HCT116 (cell line): ENCODE measurements at regions not wholly inside any gene's neighbourhood (a gene's known extent, or its start where the extent isn't known, plus 50 kb on each side); places are given as distances from the start of the nearest gene placed in this dataset.

Source experiments
- ATAC-seq: fragments of 200-7000 bp; cut with Tn5 transposase; 2 replicates; pipeline ENCODE4 v1.9.1; 2020; ENCODE audit warnings: mild to moderate bottlenecking, moderate library complexity
- BruUV-seq: library from RNA; stranded (reverse); fragments of 400-500 nt; replicated peaks from 2 replicates; lab custom pipeline; 2021; lab: Mats Ljungman, UMichigan
- CTCF ChIA-PET: fragments of 300-600 bp; sonication (Branson Sonifier 250); formaldehyde crosslinking; loops from one replicate; lab custom pipeline; 2021; ENCODE audit warnings: antibody characterized with exemption; lab: Charles Lee
- POLR2A ChIA-PET: fragments of 300-600, 350-600 bp; sonication (Branson Sonifier 250); formaldehyde crosslinking; loops from one replicate; lab custom pipeline; 2021; ENCODE audit warnings: antibody characterized with exemption; lab: Charles Lee
- RAD21 ChIA-PET, 2 experiments: fragments of 300-600 bp; sonication (Branson Sonifier 250); formaldehyde crosslinking; loops; one replicate each; lab custom pipeline; 2023; ENCODE audit warnings: low total read pairs in 2 of 2; ENCODE audit not compliant: uncharacterized antibody in 2 of 2, unreplicated experiment in 2 of 2, low non-redundant PET in 1 of 2; lab: Charles Lee
- DNase-seq: peaks from one replicate; pipeline ENCODE4 v3.0.0-alpha.2; 2010; ENCODE audit warnings: low read depth, low spot score
- H2AFZ ChIP-seq: fragments of 200-600 bp; shearing (Covaris generic), sonication (generic); 2 replicates; pipeline ENCODE4 v1.6.1; 2017; ENCODE audit warnings: low read depth, mixed run types, mixed read lengths, antibody characterized with exemption, low read length; ENCODE audit not compliant: poor library complexity, severe bottlenecking
- H3K27ac ChIP-seq: 2 replicates; pipeline ENCODE4 v1.5.1; 2012; ENCODE audit warnings: low read depth, low read length
- H3K27me3 ChIP-seq: fragments of 200-600 bp; sonication (generic); 2 replicates; pipeline ENCODE4 v1.6.1; 2016; ENCODE audit warnings: mixed run types, low read length, mixed read lengths; ENCODE audit not compliant: insufficient read depth
- H3K36me3 ChIP-seq, 2 experiments: fragments of 200-500 bp in 1 of 2; fragments of 200-600 bp in 1 of 2; sonication (Bioruptor generic) in 1 of 2; sonication (generic) in 1 of 2; 2 replicates each; pipeline versions ENCODE4 v1.5.1 to v1.6.1; 2014 to 2016; ENCODE audit warnings: low read length in 2 of 2, inconsistent platforms in 1 of 2, mixed read lengths in 1 of 2, mixed run types in 1 of 2; ENCODE audit not compliant: insufficient read depth in 2 of 2, control insufficient read depth in 1 of 2
- H3K4me1 ChIP-seq, 2 experiments: fragments of 200-600 bp in 1 of 2; sonication (generic) in 1 of 2; 2 replicates each; pipeline versions ENCODE4 v1.5.1 to v1.6.1; 2012 to 2017; ENCODE audit warnings: low read length in 2 of 2, inconsistent platforms in 1 of 2, mild to moderate bottlenecking in 1 of 2, mixed read lengths in 1 of 2, mixed run types in 1 of 2, moderate library complexity in 1 of 2; ENCODE audit not compliant: insufficient read depth in 2 of 2, control insufficient read depth in 1 of 2
- H3K4me2 ChIP-seq: fragments of 200-600 bp; sonication (generic); 2 replicates; pipeline ENCODE4 v1.6.1; 2017; ENCODE audit warnings: mixed run types, low read length, mixed read lengths
- H3K4me3 ChIP-seq, 2 experiments: fragments of 200-600 bp in 1 of 2; sonication (generic) in 1 of 2; replicated peaks in 1 of 2; 2 replicates each; pipeline ENCODE4 v1.5.1; 2011 to 2016; ENCODE audit warnings: low read length in 2 of 2, control low read depth in 1 of 2, low read depth in 1 of 2, mild to moderate bottlenecking in 1 of 2, mixed read lengths in 1 of 2, mixed run types in 1 of 2
- H3K79me2 ChIP-seq: fragments of 200-600 bp; sonication (generic); 2 replicates; pipeline ENCODE4 v1.6.1; 2017; ENCODE audit warnings: mild to moderate bottlenecking, mixed run types, low read length, moderate library complexity, mixed read lengths; ENCODE audit not compliant: insufficient read depth
- H3K9ac ChIP-seq: fragments of 200-600 bp; sonication (generic); 2 replicates; pipeline ENCODE4 v1.6.1; 2016; ENCODE audit warnings: low read length, mixed read lengths
- H3K9me2 ChIP-seq: fragments of 200-600 bp; sonication (generic), shearing (Covaris generic); 2 replicates; pipeline ENCODE4 v1.6.1; 2017; ENCODE audit warnings: mixed run types, mild to moderate bottlenecking, moderate library complexity; ENCODE audit not compliant: insufficient read depth
- H3K9me3 ChIP-seq, 2 experiments: fragments of 200-500 bp in 1 of 2; fragments of 200-600 bp in 1 of 2; sonication (Bioruptor generic) in 1 of 2; sonication (generic) in 1 of 2; 2 replicates each; pipeline ENCODE4 v1.6.1; 2014 to 2017; ENCODE audit warnings: low read length in 2 of 2, mixed read lengths in 2 of 2, inconsistent platforms in 1 of 2, low read depth in 1 of 2, mild to moderate bottlenecking in 1 of 2, mixed run types in 1 of 2, moderate library complexity in 1 of 2; ENCODE audit not compliant: control insufficient read depth in 1 of 2, insufficient read depth in 1 of 2
- H4K20me1 ChIP-seq: fragments of 200-600 bp; sonication (generic), shearing (Covaris generic); 2 replicates; pipeline ENCODE4 v1.6.1; 2017; ENCODE audit warnings: mixed run types, mild to moderate bottlenecking, moderate library complexity; ENCODE audit not compliant: insufficient read depth
- CEBPB ChIP-seq: IDR thresholded peaks from 2 replicates; pipeline ENCODE4 v1.6.1; 2012; ENCODE audit warnings: low read depth
- EZH2 ChIP-seq: fragments of 200-600 bp; sonication (generic); IDR thresholded peaks from 2 replicates; pipeline ENCODE4 v1.6.1; 2017; ENCODE audit warnings: antibody characterized with exemption, mixed run types
- POLR2AphosphoS5 ChIP-seq: IDR thresholded peaks from 2 replicates; pipeline ENCODE4 v1.6.1; 2011; ENCODE audit warnings: mild to moderate bottlenecking, low read depth, low read length, moderate library complexity
- RAD21 ChIP-seq: IDR thresholded peaks from 2 replicates; pipeline ENCODE4 v1.6.1; 2012; ENCODE audit warnings: low read depth, mild to moderate bottlenecking
- SIN3A ChIP-seq: IDR thresholded peaks from 2 replicates; pipeline ENCODE4 v1.6.1; 2012; ENCODE audit warnings: low read depth
- SRF ChIP-seq: IDR thresholded peaks from 2 replicates; pipeline ENCODE4 v1.6.1; 2012; ENCODE audit warnings: low read depth
- YY1 ChIP-seq: IDR thresholded peaks from 2 replicates; pipeline ENCODE4 v1.6.1; 2011; ENCODE audit warnings: low read length, low read depth, moderate library complexity, mild to moderate bottlenecking; ENCODE audit not compliant: insufficient replicate concordance; ENCODE audit errors: extremely low read depth
- ZFX ChIP-seq: fragments of 450-650 bp; IDR thresholded peaks from 2 replicates; pipeline ENCODE4 v1.6.1; 2017
- ZNF274 ChIP-seq: fragments of 200-500 bp; sonication (Bioruptor generic); IDR thresholded peaks from 2 replicates; pipeline ENCODE4 v1.6.1; 2014; ENCODE audit warnings: mild to moderate bottlenecking, low read depth, low read length, inconsistent platforms
- intact Hi-C: fragments of 100-400 bp; cut with micrococcal nuclease; formaldehyde crosslinking; loops from 2 replicates; pipeline ENCODE4 v1.10.0; 2022
- TF ChIP-seq, protein P1 (sequence below): IDR thresholded peaks from 2 replicates; pipeline ENCODE4 v1.6.1; 2012
- TF ChIP-seq, protein P2 (sequence below): IDR thresholded peaks from 2 replicates; pipeline ENCODE4 v1.6.1; 2012; ENCODE audit warnings: low read depth
- TF ChIP-seq, protein P3 (sequence below), 3 experiments: fragments of 200-600 bp in 1 of 3; sonication (generic) in 1 of 3; IDR thresholded peaks in 2 of 3; conservative IDR thresholded peaks in 1 of 3; 2 replicates each; pipeline ENCODE4 v1.5.1; 2012 to 2017; ENCODE audit warnings: low read depth in 2 of 3, low read length in 2 of 3, antibody characterized with exemption in 1 of 3, borderline replicate concordance in 1 of 3, control low read depth in 1 of 3, mild to moderate bottlenecking in 1 of 3, mixed read lengths in 1 of 3, mixed run types in 1 of 3, moderate library complexity in 1 of 3; ENCODE audit not compliant: insufficient read depth in 1 of 3
- TF ChIP-seq, protein P4 (sequence below): IDR thresholded peaks from 2 replicates; pipeline ENCODE4 v1.6.1; 2011; ENCODE audit warnings: mild to moderate bottlenecking, low read length, moderate library complexity; ENCODE audit not compliant: insufficient replicate concordance; ENCODE audit errors: extremely low read depth

GRCh38 chr2:217645896-217646295 lies 356.9 kb downstream of the TNS1 start:
- TF ChIP-seq CEBPB (no peak), YY1 (no peak), ZFX (no peak), EZH2 (no peak), SRF (no peak), SIN3A (no peak), ZNF274 (no peak), POLR2AphosphoS5 (no peak)
- TF ChIP-seq, protein P1, sequence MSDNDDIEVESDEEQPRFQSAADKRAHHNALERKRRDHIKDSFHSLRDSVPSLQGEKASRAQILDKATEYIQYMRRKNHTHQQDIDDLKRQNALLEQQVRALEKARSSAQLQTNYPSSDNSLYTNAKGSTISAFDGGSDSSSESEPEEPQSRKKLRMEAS, result no peak
- BruUV-seq, result no TSS peak

GRCh38 chr2:217643789-217644301 lies 358.9 kb downstream of the TNS1 start:
- Histone ChIP-seq H3K9me3 (no peaks in the 10 kb centered on the region), H3K4me1 (no peaks in the 10 kb centered on the region), H3K27me3 (peaks cover 28% of the 10 kb centered on the region), H3K79me2 (no peaks in the 10 kb centered on the region), H3K36me3 (no peaks in the 10 kb centered on the region), H3K9ac (no peak overlapping the region), H3K4me2 (no peak overlapping the region), H3K27ac (no peak overlapping the region), H3K9me2 (no peaks in the 10 kb centered on the region), H3K4me3 (no peak overlapping the region), H2AFZ (no peak overlapping the region), H4K20me1 (no peaks in the 10 kb centered on the region)
- RAD21 ChIA-PET, result no interaction called here
- intact Hi-C loops, result no loop called here
- DNase-seq (no peak), ATAC-seq (no peak)
- no TSS peak for BruUV-seq
- POLR2A ChIA-PET, result no interaction called here
- CTCF ChIA-PET, result interaction anchor here (0.8 kb wide), 1 partner anchor 9 kb away, joined by 4 read pairs; no protein-coding TSS in a partner anchor
- TF ChIP-seq, protein P2, sequence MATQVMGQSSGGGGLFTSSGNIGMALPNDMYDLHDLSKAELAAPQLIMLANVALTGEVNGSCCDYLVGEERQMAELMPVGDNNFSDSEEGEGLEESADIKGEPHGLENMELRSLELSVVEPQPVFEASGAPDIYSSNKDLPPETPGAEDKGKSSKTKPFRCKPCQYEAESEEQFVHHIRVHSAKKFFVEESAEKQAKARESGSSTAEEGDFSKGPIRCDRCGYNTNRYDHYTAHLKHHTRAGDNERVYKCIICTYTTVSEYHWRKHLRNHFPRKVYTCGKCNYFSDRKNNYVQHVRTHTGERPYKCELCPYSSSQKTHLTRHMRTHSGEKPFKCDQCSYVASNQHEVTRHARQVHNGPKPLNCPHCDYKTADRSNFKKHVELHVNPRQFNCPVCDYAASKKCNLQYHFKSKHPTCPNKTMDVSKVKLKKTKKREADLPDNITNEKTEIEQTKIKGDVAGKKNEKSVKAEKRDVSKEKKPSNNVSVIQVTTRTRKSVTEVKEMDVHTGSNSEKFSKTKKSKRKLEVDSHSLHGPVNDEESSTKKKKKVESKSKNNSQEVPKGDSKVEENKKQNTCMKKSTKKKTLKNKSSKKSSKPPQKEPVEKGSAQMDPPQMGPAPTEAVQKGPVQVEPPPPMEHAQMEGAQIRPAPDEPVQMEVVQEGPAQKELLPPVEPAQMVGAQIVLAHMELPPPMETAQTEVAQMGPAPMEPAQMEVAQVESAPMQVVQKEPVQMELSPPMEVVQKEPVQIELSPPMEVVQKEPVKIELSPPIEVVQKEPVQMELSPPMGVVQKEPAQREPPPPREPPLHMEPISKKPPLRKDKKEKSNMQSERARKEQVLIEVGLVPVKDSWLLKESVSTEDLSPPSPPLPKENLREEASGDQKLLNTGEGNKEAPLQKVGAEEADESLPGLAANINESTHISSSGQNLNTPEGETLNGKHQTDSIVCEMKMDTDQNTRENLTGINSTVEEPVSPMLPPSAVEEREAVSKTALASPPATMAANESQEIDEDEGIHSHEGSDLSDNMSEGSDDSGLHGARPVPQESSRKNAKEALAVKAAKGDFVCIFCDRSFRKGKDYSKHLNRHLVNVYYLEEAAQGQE, result no peak
- TF ChIP-seq, protein P3, sequence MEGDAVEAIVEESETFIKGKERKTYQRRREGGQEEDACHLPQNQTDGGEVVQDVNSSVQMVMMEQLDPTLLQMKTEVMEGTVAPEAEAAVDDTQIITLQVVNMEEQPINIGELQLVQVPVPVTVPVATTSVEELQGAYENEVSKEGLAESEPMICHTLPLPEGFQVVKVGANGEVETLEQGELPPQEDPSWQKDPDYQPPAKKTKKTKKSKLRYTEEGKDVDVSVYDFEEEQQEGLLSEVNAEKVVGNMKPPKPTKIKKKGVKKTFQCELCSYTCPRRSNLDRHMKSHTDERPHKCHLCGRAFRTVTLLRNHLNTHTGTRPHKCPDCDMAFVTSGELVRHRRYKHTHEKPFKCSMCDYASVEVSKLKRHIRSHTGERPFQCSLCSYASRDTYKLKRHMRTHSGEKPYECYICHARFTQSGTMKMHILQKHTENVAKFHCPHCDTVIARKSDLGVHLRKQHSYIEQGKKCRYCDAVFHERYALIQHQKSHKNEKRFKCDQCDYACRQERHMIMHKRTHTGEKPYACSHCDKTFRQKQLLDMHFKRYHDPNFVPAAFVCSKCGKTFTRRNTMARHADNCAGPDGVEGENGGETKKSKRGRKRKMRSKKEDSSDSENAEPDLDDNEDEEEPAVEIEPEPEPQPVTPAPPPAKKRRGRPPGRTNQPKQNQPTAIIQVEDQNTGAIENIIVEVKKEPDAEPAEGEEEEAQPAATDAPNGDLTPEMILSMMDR (IDR thresholded peaks at IDR 0.05 in 2 of 3, conservative IDR thresholded peaks at IDR 0.05 in 1 of 3; ENCODE audit: borderline replicate concordance in 1 of 3, insufficient read depth in 1 of 3, low read depth in 2 of 3, low read length in 2 of 3), result no peak
- no peak for TF ChIP-seq RAD21
- TF ChIP-seq, protein P4, sequence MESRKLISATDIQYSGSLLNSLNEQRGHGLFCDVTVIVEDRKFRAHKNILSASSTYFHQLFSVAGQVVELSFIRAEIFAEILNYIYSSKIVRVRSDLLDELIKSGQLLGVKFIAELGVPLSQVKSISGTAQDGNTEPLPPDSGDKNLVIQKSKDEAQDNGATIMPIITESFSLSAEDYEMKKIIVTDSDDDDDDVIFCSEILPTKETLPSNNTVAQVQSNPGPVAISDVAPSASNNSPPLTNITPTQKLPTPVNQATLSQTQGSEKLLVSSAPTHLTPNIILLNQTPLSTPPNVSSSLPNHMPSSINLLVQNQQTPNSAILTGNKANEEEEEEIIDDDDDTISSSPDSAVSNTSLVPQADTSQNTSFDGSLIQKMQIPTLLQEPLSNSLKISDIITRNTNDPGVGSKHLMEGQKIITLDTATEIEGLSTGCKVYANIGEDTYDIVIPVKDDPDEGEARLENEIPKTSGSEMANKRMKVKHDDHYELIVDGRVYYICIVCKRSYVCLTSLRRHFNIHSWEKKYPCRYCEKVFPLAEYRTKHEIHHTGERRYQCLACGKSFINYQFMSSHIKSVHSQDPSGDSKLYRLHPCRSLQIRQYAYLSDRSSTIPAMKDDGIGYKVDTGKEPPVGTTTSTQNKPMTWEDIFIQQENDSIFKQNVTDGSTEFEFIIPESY, result no peak

More at GRCh38 chr2:217645896-217646295, 356.9 kb downstream of the TNS1 start:
- H3K9me3 ChIP-seq, result no peaks in the 10 kb centered on the region
- ATAC-seq, result no peak
- ChIA-PET RAD21 (no interaction called here), POLR2A (no interaction called here), CTCF (no interaction called here)
- peaks cover 28% of the 10 kb centered on the region for H3K27me3 ChIP-seq
- DNase-seq, result no peak
- intact Hi-C loops, result no loop called here
- H3K27ac ChIP-seq, result no peak overlapping the region
- H3K9ac ChIP-seq, result no peak overlapping the region
- H3K4me3 ChIP-seq, result no peak overlapping the region
- H3K36me3 ChIP-seq, result no peaks in the 10 kb centered on the region
- no peaks in the 10 kb centered on the region for H4K20me1 ChIP-seq
- no peaks in the 10 kb centered on the region for H3K9me2 ChIP-seq
- H3K4me2 ChIP-seq, result no peak overlapping the region
- no peak overlapping the region for H2AFZ ChIP-seq
- H3K79me2 ChIP-seq, result no peaks in the 10 kb centered on the region
- H3K4me1 ChIP-seq, result peaks cover 0 to 3% of the 10 kb centered on the region in 2 experiments; a peak in 2 of 4 replicates
